PFSK-1 (cell line): ENCODE measurements at regions not wholly inside any gene's neighbourhood (a gene's known extent, or its start where the extent isn't known, plus 50 kb on each side); places are given as distances from the start of the nearest gene placed in this dataset.

Source experiments
- POLR2AphosphoS5 ChIP-seq: IDR thresholded peaks from 2 replicates; pipeline ENCODE4 v1.6.1; 2012; ENCODE audit warnings: low read depth, mild to moderate bottlenecking, control low read depth, low read length, moderate library complexity
- SIN3A ChIP-seq: IDR thresholded peaks from 2 replicates; pipeline ENCODE4 v1.6.1; 2012; ENCODE audit warnings: mild to moderate bottlenecking, low read length, moderate library complexity, borderline replicate concordance; ENCODE audit not compliant: insufficient read depth
- TAF1 ChIP-seq: IDR thresholded peaks from 2 replicates; pipeline ENCODE4 v1.6.1; 2012; ENCODE audit warnings: low read length, control low read depth, borderline replicate concordance; ENCODE audit not compliant: insufficient read depth
- TF ChIP-seq, protein P1 (sequence below), 2 experiments: IDR thresholded peaks; 2 replicates each; pipeline versions ENCODE4 v1.6.1 to v1.8.0; 2011 to 2012; ENCODE audit warnings: low read depth in 2 of 2, low read length in 2 of 2, control low read depth in 1 of 2, inconsistent platforms in 1 of 2, mild to moderate bottlenecking in 1 of 2, moderate library complexity in 1 of 2; ENCODE audit not compliant: insufficient read depth in 1 of 2

DNA sequence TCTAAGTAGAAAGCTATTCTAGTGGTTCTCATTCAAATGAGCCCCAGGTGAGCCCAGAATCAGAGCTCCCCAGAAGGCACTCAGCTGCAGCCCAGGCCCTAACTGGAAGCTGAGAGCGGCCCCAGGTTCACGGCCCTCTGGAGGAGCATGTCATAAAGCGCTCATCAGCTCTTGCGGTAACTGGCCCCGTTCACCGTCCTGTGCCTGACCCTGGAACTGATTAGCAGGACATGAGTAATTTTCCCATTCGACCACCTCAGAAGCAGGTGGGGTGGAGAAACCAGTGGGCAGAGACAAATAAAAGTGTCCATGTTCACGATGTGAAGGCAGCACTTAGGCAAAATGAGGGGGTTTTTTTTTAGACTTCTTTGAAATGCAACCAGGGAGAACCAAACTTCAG, 136.1 kb upstream of the LYZL2 start:
- TF ChIP-seq, protein P1, sequence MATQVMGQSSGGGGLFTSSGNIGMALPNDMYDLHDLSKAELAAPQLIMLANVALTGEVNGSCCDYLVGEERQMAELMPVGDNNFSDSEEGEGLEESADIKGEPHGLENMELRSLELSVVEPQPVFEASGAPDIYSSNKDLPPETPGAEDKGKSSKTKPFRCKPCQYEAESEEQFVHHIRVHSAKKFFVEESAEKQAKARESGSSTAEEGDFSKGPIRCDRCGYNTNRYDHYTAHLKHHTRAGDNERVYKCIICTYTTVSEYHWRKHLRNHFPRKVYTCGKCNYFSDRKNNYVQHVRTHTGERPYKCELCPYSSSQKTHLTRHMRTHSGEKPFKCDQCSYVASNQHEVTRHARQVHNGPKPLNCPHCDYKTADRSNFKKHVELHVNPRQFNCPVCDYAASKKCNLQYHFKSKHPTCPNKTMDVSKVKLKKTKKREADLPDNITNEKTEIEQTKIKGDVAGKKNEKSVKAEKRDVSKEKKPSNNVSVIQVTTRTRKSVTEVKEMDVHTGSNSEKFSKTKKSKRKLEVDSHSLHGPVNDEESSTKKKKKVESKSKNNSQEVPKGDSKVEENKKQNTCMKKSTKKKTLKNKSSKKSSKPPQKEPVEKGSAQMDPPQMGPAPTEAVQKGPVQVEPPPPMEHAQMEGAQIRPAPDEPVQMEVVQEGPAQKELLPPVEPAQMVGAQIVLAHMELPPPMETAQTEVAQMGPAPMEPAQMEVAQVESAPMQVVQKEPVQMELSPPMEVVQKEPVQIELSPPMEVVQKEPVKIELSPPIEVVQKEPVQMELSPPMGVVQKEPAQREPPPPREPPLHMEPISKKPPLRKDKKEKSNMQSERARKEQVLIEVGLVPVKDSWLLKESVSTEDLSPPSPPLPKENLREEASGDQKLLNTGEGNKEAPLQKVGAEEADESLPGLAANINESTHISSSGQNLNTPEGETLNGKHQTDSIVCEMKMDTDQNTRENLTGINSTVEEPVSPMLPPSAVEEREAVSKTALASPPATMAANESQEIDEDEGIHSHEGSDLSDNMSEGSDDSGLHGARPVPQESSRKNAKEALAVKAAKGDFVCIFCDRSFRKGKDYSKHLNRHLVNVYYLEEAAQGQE (IDR thresholded peaks at IDR 0.05; ENCODE audit: insufficient read depth in 1 of 2, low read depth in 2 of 2, low read length in 2 of 2) = no peak
- TF ChIP-seq POLR2AphosphoS5 (no peak), SIN3A (no peak), TAF1 (no peak)
